H9 (cell line): ENCODE measurements at regions not wholly inside any gene's neighbourhood (a gene's known extent, or its start where the extent isn't known, plus 50 kb on each side); places are given as distances from the start of the nearest gene placed in this dataset.
A peak's percentile ranks its signal among the peaks of the same experiment; 100 is the strongest.

ENCODE experiments used
- DNase-seq: peaks from one replicate; pipeline ENCODE4 v3.0.0-alpha.2; 2017
- H2AFZ ChIP-seq: one replicate; pipeline ENCODE4 v1.6.1; 2013; ENCODE audit warnings: mild to moderate bottlenecking, low read length, control low read depth, moderate library complexity
- H2AK5ac ChIP-seq: 2 replicates; pipeline ENCODE4 v1.6.1; 2013; ENCODE audit warnings: low read length, control low read depth, mixed read lengths; ENCODE audit not compliant: insufficient read length
- H2BK120ac ChIP-seq: one replicate; pipeline ENCODE4 v1.6.1; 2013; ENCODE audit warnings: low read depth, mild to moderate bottlenecking, low read length, control low read depth, inconsistent platforms; ENCODE audit not compliant: poor library complexity, severe bottlenecking
- H2BK12ac ChIP-seq: 2 replicates; pipeline ENCODE4 v1.6.1; 2013; ENCODE audit warnings: low read length, control low read depth, mixed read lengths, low read depth; ENCODE audit not compliant: insufficient read length
- H2BK15ac ChIP-seq: 2 replicates; pipeline ENCODE4 v1.6.1; 2013; ENCODE audit warnings: low read depth, low read length, control low read depth
- H2BK20ac ChIP-seq: one replicate; pipeline ENCODE4 v1.6.1; 2013; ENCODE audit warnings: low read depth, mild to moderate bottlenecking, low read length, control low read depth, inconsistent platforms; ENCODE audit not compliant: poor library complexity, severe bottlenecking
- H2BK5ac ChIP-seq: 2 replicates; pipeline ENCODE4 v1.6.1; 2013; ENCODE audit warnings: low read length, control low read depth, mixed read lengths; ENCODE audit not compliant: insufficient read length
- H3K14ac ChIP-seq: 2 replicates; pipeline ENCODE4 v1.6.1; 2013; ENCODE audit warnings: low read length, control low read depth; ENCODE audit not compliant: insufficient read depth
- H3K18ac ChIP-seq: 2 replicates; pipeline ENCODE4 v1.6.1; 2013; ENCODE audit warnings: low read depth, mild to moderate bottlenecking, mixed read lengths, low read length, control low read depth; ENCODE audit not compliant: insufficient read length
- H3K23ac ChIP-seq: 2 replicates; pipeline ENCODE4 v1.6.1; 2013; ENCODE audit warnings: low read length, control low read depth, mixed read lengths, low read depth; ENCODE audit not compliant: insufficient read length
- H3K23me2 ChIP-seq: 2 replicates; pipeline ENCODE4 v1.6.1; 2013; ENCODE audit warnings: low read depth, mild to moderate bottlenecking, mixed read lengths, low read length, control low read depth; ENCODE audit not compliant: insufficient read length, poor library complexity, severe bottlenecking
- H3K27ac ChIP-seq: 2 replicates; pipeline ENCODE4 v1.5.1; 2013; ENCODE audit warnings: low read length, control low read depth, mixed read lengths, low read depth; ENCODE audit not compliant: insufficient read length
- H3K27me3 ChIP-seq: 2 replicates; pipeline ENCODE4 v1.6.1; 2013; ENCODE audit warnings: low read length, control low read depth, inconsistent platforms; ENCODE audit not compliant: insufficient read depth
- H3K4ac ChIP-seq: 2 replicates; pipeline ENCODE4 v1.6.1; 2013; ENCODE audit warnings: low read depth, mild to moderate bottlenecking, control low read depth, inconsistent platforms, low read length, moderate library complexity
- H3K4me1 ChIP-seq: 2 replicates; pipeline ENCODE4 v1.6.1; 2013; ENCODE audit warnings: low read length, control low read depth, inconsistent platforms; ENCODE audit not compliant: insufficient read depth
- H3K4me2 ChIP-seq: 2 replicates; pipeline ENCODE4 v1.6.1; 2013; ENCODE audit warnings: low read length, control low read depth, mixed read lengths; ENCODE audit not compliant: insufficient read length, insufficient read depth
- H3K56ac ChIP-seq: 2 replicates; pipeline ENCODE4 v1.6.1; 2013; ENCODE audit warnings: low read depth, mild to moderate bottlenecking, mixed read lengths, low read length, control low read depth; ENCODE audit not compliant: insufficient read length
- H3K79me1 ChIP-seq: 2 replicates; pipeline ENCODE4 v1.6.1; 2013; ENCODE audit warnings: low read depth, mild to moderate bottlenecking, moderate library complexity, low read length, control low read depth, inconsistent platforms; ENCODE audit not compliant: insufficient read depth, poor library complexity, severe bottlenecking
- H3K79me2 ChIP-seq: 2 replicates; pipeline ENCODE4 v1.6.1; 2013; ENCODE audit warnings: low read length, control low read depth, inconsistent platforms; ENCODE audit not compliant: insufficient read depth
- H3K9ac ChIP-seq: 2 replicates; pipeline ENCODE4 v1.6.1; 2013; ENCODE audit warnings: low read length, control low read depth, mixed read lengths; ENCODE audit not compliant: insufficient read length; ENCODE audit errors: extremely low read depth
- H3K9me3 ChIP-seq: one replicate; pipeline ENCODE4 v1.6.1; 2013; ENCODE audit warnings: low read depth, low read length, inconsistent platforms; ENCODE audit not compliant: control insufficient read depth
- H3T11ph ChIP-seq: one replicate; pipeline ENCODE4 v1.6.1; 2013; ENCODE audit warnings: mild to moderate bottlenecking, low read length, control low read depth, inconsistent platforms
- H4K20me1 ChIP-seq: one replicate; pipeline ENCODE4 v1.6.1; 2013; ENCODE audit not compliant: control insufficient read depth, insufficient read length, insufficient read depth
- H4K5ac ChIP-seq: 2 replicates; pipeline ENCODE4 v1.6.1; 2013; ENCODE audit warnings: low read depth, mild to moderate bottlenecking, mixed read lengths, low read length, control low read depth; ENCODE audit not compliant: insufficient read length
- H4K8ac ChIP-seq: replicated peaks from 2 replicates; pipeline ENCODE4 v1.6.1; 2013; ENCODE audit warnings: low read length, control low read depth, mixed read lengths, low read depth; ENCODE audit not compliant: insufficient read length
- H4K91ac ChIP-seq: 2 replicates; pipeline ENCODE4 v1.6.1; 2013; ENCODE audit warnings: low read depth, mild to moderate bottlenecking, moderate library complexity, mixed read lengths, low read length, control low read depth; ENCODE audit not compliant: insufficient read length
- H3K27ac Mint-ChIP-seq, 3 experiments: 2 replicates in 2 of 3; 3 replicates in 1 of 3; pipeline ENCODE4 v1.8.0; 2020 to 2021; ENCODE audit warnings: mixed read lengths in 3 of 3, mild to moderate bottlenecking in 1 of 3, moderate library complexity in 1 of 3
- H3K27me3 Mint-ChIP-seq: 2 replicates; pipeline ENCODE4 v1.8.0; 2021; ENCODE audit warnings: low read depth, mild to moderate bottlenecking, moderate library complexity, mixed read lengths
- H3K36me3 Mint-ChIP-seq, 3 experiments: 2 replicates in 2 of 3; 3 replicates in 1 of 3; pipeline ENCODE4 v1.8.0; 2020 to 2021; ENCODE audit warnings: low read depth in 3 of 3, mixed read lengths in 3 of 3; ENCODE audit not compliant: insufficient read depth in 1 of 3
- H3K4me1 Mint-ChIP-seq, 2 experiments: 2 replicates each; pipeline ENCODE4 v1.8.0; 2020; ENCODE audit warnings: mixed read lengths in 2 of 2
- H3K4me3 Mint-ChIP-seq, 2 experiments: 2 replicates in 1 of 2; 3 replicates in 1 of 2; pipeline ENCODE4 v1.8.0; 2020 to 2021; ENCODE audit warnings: mild to moderate bottlenecking in 2 of 2, mixed read lengths in 2 of 2, moderate library complexity in 1 of 2
- H3K9me3 Mint-ChIP-seq, 2 experiments: 2 replicates in 1 of 2; 3 replicates in 1 of 2; pipeline ENCODE4 v1.8.0; 2020; ENCODE audit warnings: mild to moderate bottlenecking in 2 of 2, mixed read lengths in 2 of 2, moderate library complexity in 1 of 2
- CTCF ChIP-seq: fragments of 200-600 bp; sonication (generic); conservative IDR thresholded peaks from 3 replicates; pipeline ENCODE4 v1.8.0; 2021; ENCODE audit warnings: antibody characterized with exemption, mild to moderate bottlenecking
- WGBS: extraction: QIAGEN DNeasy Blood & Tissue Kit; methylation state at CpG from one replicate; pipeline ENCODE4 v1.1.7; 2013; ENCODE audit warnings: missing lambda C conversion rate, low lambda C conversion rate, mixed read lengths; ENCODE audit not compliant: insufficient read length; ENCODE audit errors: extremely low coverage; 5-methylcytosine and 5-hydroxymethylcytosine counted together

DNA sequence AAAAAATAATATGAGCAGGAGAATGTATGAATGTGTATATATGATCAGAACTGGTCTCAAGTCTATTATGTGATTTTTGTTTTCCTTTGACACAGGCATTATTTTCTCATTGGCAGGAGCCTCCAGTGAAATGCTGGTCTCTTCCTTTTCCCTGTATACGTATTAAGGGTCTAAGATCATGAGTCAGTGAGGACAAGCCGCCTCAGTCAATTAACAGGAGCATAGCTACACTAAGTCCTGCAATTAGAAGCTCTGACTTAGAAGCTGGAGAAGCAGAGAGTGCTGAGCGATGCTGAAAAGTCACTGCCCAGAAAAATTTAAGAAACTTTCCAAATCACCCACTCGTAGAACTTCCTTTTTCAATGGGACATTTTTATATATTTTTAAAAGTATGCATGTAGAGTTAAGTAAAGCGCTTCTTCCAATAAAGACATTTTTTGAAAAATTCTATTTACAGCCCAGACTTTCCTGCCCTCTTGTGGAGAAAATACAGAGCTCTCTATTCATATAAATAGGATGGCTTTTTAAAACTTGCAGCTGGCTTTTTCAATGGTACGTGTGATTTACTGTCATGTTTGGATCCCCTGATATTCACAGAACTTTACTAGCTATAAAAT, 70.2 kb upstream of the PSMD7 start:
- Histone ChIP-seq H3K14ac (no peak overlapping the region), H3K27ac (no peak overlapping the region), H2BK15ac (no peak overlapping the region), H2AK5ac (no peak overlapping the region), H3K4ac (no peak overlapping the region), H3K23ac (no peak overlapping the region), H4K20me1 (no peaks in the 10 kb centered on the region), H3K9ac (no peak overlapping the region), H3K27me3 (no peaks in the 10 kb centered on the region), H2BK20ac (no peak overlapping the region), H4K91ac (no peak overlapping the region), H3K9me3 (no peaks in the 10 kb centered on the region), H3K18ac (no peak overlapping the region), H4K5ac (no peak overlapping the region), H2BK5ac (no peak overlapping the region), H2AFZ (no peak overlapping the region), H3K23me2 (no peaks in the 10 kb centered on the region), H3K56ac (no peak overlapping the region), H3K4me1 (no peaks in the 10 kb centered on the region), H2BK120ac (no peak overlapping the region), H3K79me2 (no peaks in the 10 kb centered on the region), H3K79me1 (no peaks in the 10 kb centered on the region), H3T11ph (no peak overlapping the region), H4K8ac (no peak overlapping the region), H2BK12ac (no peak overlapping the region), H3K4me2 (peak overlapping the region; percentile 39)
- Mint-ChIP-seq H3K27ac (no peak overlapping the region; a peak in 1 of 7 replicates), H3K36me3 (no peaks in the 10 kb centered on the region), H3K9me3 (no peaks in the 10 kb centered on the region), H3K27me3 (no peaks in the 10 kb centered on the region), H3K4me3 (peak overlapping the region in 1 of 2 experiments; percentile 16; a peak in 1 of 5 replicates), H3K4me1 (peaks cover 8 to 12% of the 10 kb centered on the region in 2 experiments; a peak in 3 of 4 replicates)
- WGBS: no CpG with 5 or more reads among the region's 6 CpGs
- DNase-seq: no peak
- peak; percentile 78 for TF ChIP-seq CTCF
